ENCODE measurements at regions not wholly inside any gene's neighbourhood (a gene's known extent, or its start where the extent isn't known, plus 50 kb on each side); places are given as distances from the start of the nearest gene placed in this dataset.

- no peak for DNase-seq (ENCODE audit: low spot score)
Measured at GRCh38 chr1:69441496-69441895, 126.2 kb upstream of the LRRC7 start.

GRCh38 chr1:69451196-69451595, 116.5 kb upstream of the LRRC7 start:
- no peak for DNase-seq (ENCODE audit: low spot score)

GRCh38 chr1:69455718-69456117, 112.0 kb upstream of the LRRC7 start:
- DNase-seq (ENCODE audit: low spot score) = no peak

GRCh38 chr1:69459244-69459643, 108.5 kb upstream of the LRRC7 start:
- no peak for DNase-seq (ENCODE audit: low spot score)

GRCh38 chr1:69475021-69475420, 92.7 kb upstream of the LRRC7 start:
- DNase-seq (ENCODE audit: low spot score) = no peak

GRCh38 chr1:69479734-69480133, 88.0 kb upstream of the LRRC7 start:
- no peak for DNase-seq (ENCODE audit: low spot score)

GRCh38 chr1:69483246-69483645, 84.5 kb upstream of the LRRC7 start:
- no peak for DNase-seq (ENCODE audit: low spot score)

- DNase-seq (ENCODE audit: low spot score) = no peak
Measured at GRCh38 chr1:69485616-69486015, 82.1 kb upstream of the LRRC7 start.

- DNase-seq (ENCODE audit: low spot score) = no peak
Measured at GRCh38 chr1:69491416-69491815, 76.3 kb upstream of the LRRC7 start.

GRCh38 chr1:69492286-69492685, 75.4 kb upstream of the LRRC7 start:
- peak; percentile 8 for DNase-seq (ENCODE audit: low spot score)

GRCh38 chr1:69494221-69494620, 73.5 kb upstream of the LRRC7 start:
- DNase-seq (ENCODE audit: low spot score) = no peak

GRCh38 chr1:69497441-69498221, 70.1 kb upstream of the LRRC7 start:
- no peak for DNase-seq (ENCODE audit: low spot score)

- no peak for DNase-seq (ENCODE audit: low spot score)
Measured at GRCh38 chr1:69498711-69499110, 69.0 kb upstream of the LRRC7 start.

GRCh38 chr1:69499203-69499803, 68.4 kb upstream of the LRRC7 start:
- DNase-seq (ENCODE audit: low spot score) = no peak

- DNase-seq (ENCODE audit: low spot score) = no peak
Measured at GRCh38 chr1:69502991-69503390, 64.7 kb upstream of the LRRC7 start.

GRCh38 chr1:69504730-69505252, 62.9 kb upstream of the LRRC7 start:
- no peak for DNase-seq (ENCODE audit: low spot score)

GRCh38 chr1:69506311-69506710, 61.4 kb upstream of the LRRC7 start:
- DNase-seq (ENCODE audit: low spot score) = no peak

- DNase-seq (ENCODE audit: low spot score) = no peak
Measured at GRCh38 chr1:69506721-69507120, 61.0 kb upstream of the LRRC7 start.

GRCh38 chr1:69510026-69510425, 57.7 kb upstream of the LRRC7 start:
- DNase-seq (ENCODE audit: low spot score) = no peak

- no peak for DNase-seq (ENCODE audit: low spot score)
Measured at GRCh38 chr1:69511426-69512192, 56.1 kb upstream of the LRRC7 start.

GRCh38 chr1:69513601-69514000, 54.1 kb upstream of the LRRC7 start:
- no peak for DNase-seq (ENCODE audit: low spot score)

Data from LoVo (cell line).